Heart left ventricle (tissue), 13 donors: ENCODE measurements at regions not wholly inside any gene's neighbourhood (a gene's known extent, or its start where the extent isn't known, plus 50 kb on each side); places are given as distances from the start of the nearest gene placed in this dataset.

ENCODE experiments used
- POLR2A ChIP-seq, 2 donors: fragments of 450-650 bp; IDR thresholded peaks; one replicate each; pipeline ENCODE4 v1.6.1; 2017; ENCODE audit warnings: antibody characterized with exemption in 2 of 2, mild to moderate bottlenecking in 2 of 2, moderate library complexity in 2 of 2
- TF ChIP-seq, protein P1 (sequence below), 12 donors: fragments of 200-600 bp; sonication (generic) in 4 of 12; IDR thresholded peaks; one replicate each; pipeline versions ENCODE4 v1.5.0 to v1.8.0; 2018 to 2022; ENCODE audit warnings: antibody characterized with exemption in 12 of 12, mild to moderate bottlenecking in 5 of 12
- donor health status: ischemic (EF 13 %, LVEDD 7.1; RV severe dilation, severe dysfunction).
- donor health status: DM: no; HTN: yes; CAD: no.
- donor health status: DM: no; HTN: no; CAD: no.
- donor health status: ischemic (EF 25% LVEDD 6.9; RV normal size, moderate dysfunction).
- donor health status: ischemic (EF 25% LVEDD 5.7; RV mildly dilated, moderate dysfunction).
- donor health status: ischemic (EF 35%, LVEDD 5.7; RV mildly dilated, moderate dysfunction).
- donor health status: nonischemic (EF 11% LVEDD 7.7; RV severe dilation, severe dysfunction).
- donor health status: DM: yes; HTN: yes; CAD: no.
- donor health status: PGD.
- donor health status: ischemic (EF 29% LVEDD 5.4; RV normal size, mild dysfunction).
- donor health status: nonischemic (EF 23%, LVEDD 6.1; RV moderate dilation, normal function).

DNA sequence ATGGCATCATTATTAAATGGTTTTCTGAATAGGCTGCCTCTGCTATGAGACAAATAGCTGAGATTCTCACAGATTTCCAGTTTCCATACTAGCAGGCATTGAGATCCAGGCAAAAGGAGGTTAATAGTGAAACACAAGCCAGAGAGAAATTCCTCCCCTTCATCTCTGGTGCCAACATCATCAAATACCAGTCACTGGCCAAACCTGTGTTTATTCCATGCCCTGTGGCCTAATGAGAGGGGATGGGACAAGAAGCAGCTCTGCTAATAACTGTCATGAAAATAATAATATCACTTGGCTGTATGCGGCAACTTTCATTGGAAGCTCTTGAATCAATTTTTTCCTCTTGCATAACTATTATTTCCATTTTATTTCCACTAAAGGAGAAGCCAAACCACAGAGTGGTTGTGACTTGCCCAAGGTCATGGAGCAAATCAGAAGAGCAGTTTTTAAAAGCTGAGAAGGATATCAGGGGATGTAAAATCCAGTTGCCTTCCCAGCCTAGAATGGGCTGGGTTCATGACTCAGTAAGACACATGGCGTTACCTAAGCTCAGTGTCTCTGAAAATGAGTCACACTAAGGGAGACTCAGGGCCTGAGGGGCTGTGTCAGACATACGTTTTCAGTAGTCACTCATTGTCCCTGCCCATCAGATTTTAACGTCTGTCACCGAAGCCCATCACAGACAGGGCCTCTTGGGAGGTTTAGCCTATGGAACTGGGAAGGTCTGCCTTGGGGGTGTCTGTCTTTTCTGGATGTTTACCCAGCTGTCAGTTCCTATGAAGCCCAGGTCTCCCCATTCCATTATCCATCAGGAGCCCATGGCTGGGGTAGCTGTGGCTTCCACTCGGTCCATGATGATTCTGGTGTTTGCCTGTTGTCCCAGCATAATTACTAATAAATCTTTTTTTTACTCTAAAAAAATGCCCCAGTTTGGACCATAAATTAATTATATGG is 208.8 kb upstream of the EEA1 start:
- TF ChIP-seq, protein P1, sequence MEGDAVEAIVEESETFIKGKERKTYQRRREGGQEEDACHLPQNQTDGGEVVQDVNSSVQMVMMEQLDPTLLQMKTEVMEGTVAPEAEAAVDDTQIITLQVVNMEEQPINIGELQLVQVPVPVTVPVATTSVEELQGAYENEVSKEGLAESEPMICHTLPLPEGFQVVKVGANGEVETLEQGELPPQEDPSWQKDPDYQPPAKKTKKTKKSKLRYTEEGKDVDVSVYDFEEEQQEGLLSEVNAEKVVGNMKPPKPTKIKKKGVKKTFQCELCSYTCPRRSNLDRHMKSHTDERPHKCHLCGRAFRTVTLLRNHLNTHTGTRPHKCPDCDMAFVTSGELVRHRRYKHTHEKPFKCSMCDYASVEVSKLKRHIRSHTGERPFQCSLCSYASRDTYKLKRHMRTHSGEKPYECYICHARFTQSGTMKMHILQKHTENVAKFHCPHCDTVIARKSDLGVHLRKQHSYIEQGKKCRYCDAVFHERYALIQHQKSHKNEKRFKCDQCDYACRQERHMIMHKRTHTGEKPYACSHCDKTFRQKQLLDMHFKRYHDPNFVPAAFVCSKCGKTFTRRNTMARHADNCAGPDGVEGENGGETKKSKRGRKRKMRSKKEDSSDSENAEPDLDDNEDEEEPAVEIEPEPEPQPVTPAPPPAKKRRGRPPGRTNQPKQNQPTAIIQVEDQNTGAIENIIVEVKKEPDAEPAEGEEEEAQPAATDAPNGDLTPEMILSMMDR (IDR thresholded peaks at IDR 0.05) = no peak
- no peak for TF ChIP-seq POLR2A (IDR thresholded peaks at IDR 0.05)
